BLaER1 (cell line): ENCODE measurements at regions not wholly inside any gene's neighbourhood (a gene's known extent, or its start where the extent isn't known, plus 50 kb on each side); places are given as distances from the start of the nearest gene placed in this dataset.

ENCODE experiments used
- H3K27ac ChIP-seq: shearing (Covaris generic); formaldehyde crosslinking; 2 replicates; pipeline ENCODE4 v1.8.1; 2022
- H3K27me3 ChIP-seq: shearing (Covaris generic); formaldehyde crosslinking; 2 replicates; pipeline ENCODE4 v1.8.1; 2022
- H3K36me3 ChIP-seq: shearing (Covaris generic); formaldehyde crosslinking; 2 replicates; pipeline ENCODE4 v1.8.1; 2022
- H3K4me1 ChIP-seq: shearing (Covaris generic); formaldehyde crosslinking; 2 replicates; pipeline ENCODE4 v1.8.1; 2022
- H3K4me2 ChIP-seq: shearing (Covaris generic); formaldehyde crosslinking; 2 replicates; pipeline ENCODE4 v1.8.1; 2022
- H3K4me3 ChIP-seq: shearing (Covaris generic); formaldehyde crosslinking; 2 replicates; pipeline ENCODE4 v1.8.1; 2022
- H3K9ac ChIP-seq: shearing (Covaris generic); formaldehyde crosslinking; 2 replicates; pipeline ENCODE4 v1.8.1; 2022
- H3K9me3 ChIP-seq: shearing (Covaris generic); formaldehyde crosslinking; 2 replicates; pipeline ENCODE4 v1.8.1; 2022
- H4K20me1 ChIP-seq: shearing (Covaris generic); formaldehyde crosslinking; 2 replicates; pipeline ENCODE4 v1.8.1; 2022
- Cebpa-rat ChIP-seq: shearing (Covaris generic); IDR thresholded peaks from 2 replicates; pipeline ENCODE4 v1.8.1; 2022

DNA sequence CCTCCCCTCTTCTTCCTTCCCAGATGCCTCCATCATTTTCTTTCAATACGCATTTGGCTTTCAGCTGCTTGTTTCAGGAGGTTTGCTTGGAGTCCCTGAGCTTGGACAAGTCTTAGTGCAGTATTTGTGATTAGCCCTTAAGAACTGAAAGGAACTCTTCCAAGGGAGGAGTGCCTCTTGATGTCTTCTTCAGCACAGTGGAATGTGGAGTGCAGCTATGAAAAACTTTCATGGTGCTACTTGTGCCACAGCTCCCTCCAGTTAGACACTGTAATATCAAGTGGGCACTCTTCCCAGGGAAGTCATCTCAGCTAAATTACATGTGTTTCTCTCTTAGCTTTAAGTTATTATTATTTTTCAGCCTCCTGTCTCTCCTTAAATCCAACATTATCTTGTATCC lies 173.1 kb downstream of the NECTIN3 start:
- no peak overlapping the region for H3K27ac ChIP-seq

GRCh38 chr3:111246967-111247760 lies 175.5 kb downstream of the NECTIN3 start:
- TF ChIP-seq Cebpa-rat: no peak
- Histone ChIP-seq H3K27ac (no peak overlapping the region), H3K36me3 (no peaks in the 10 kb centered on the region), H3K4me3 (no peak overlapping the region), H3K4me1 (no peaks in the 10 kb centered on the region), H3K4me2 (no peak overlapping the region), H4K20me1 (no peaks in the 10 kb centered on the region), H3K9ac (no peak overlapping the region), H3K27me3 (no peaks in the 10 kb centered on the region), H3K9me3 (peaks cover 14% of the 10 kb centered on the region)

More for the DNA sequence above, 173.1 kb downstream of the NECTIN3 start:
- no peak overlapping the region for H3K4me2 ChIP-seq
- peaks cover 22% of the 10 kb centered on the region for H3K9me3 ChIP-seq
- no peaks in the 10 kb centered on the region for H3K36me3 ChIP-seq
- no peaks in the 10 kb centered on the region for H4K20me1 ChIP-seq
- no peak for TF ChIP-seq Cebpa-rat
- no peak overlapping the region for H3K9ac ChIP-seq
- no peak overlapping the region for H3K4me3 ChIP-seq
- H3K27me3 ChIP-seq: no peaks in the 10 kb centered on the region
- H3K4me1 ChIP-seq: no peaks in the 10 kb centered on the region

DNA sequence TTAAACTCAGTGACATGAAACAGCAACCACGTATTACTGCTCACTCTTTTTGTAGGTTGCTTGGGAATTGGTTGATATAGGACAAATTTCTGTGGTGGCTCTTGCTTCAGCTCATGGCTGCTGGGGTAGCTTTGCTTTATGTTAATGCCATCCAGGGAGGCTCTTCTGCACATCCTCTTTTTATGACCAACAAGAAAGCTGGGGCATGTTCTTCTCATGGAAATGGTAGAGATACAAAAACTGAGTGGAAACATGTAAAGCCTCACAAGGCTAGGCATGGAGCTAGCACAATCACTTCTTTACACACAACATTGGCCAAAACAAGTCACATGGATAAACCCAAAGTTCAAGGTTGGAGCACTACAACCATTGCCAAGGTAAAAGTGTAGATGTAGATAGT lies 176.8 kb downstream of the NECTIN3 start:
- TF ChIP-seq Cebpa-rat: no peak
- Histone ChIP-seq H3K4me2 (no peak overlapping the region), H3K9ac (no peak overlapping the region)

GRCh38 chr3:111249421-111249820 lies 177.8 kb downstream of the NECTIN3 start:
- no peak overlapping the region for H3K27ac ChIP-seq
- H3K4me3 ChIP-seq: no peak overlapping the region
- no peaks in the 10 kb centered on the region for H3K4me1 ChIP-seq
- H3K9ac ChIP-seq: no peak overlapping the region
- H3K4me2 ChIP-seq: no peak overlapping the region
- no peaks in the 10 kb centered on the region for H4K20me1 ChIP-seq
- no peaks in the 10 kb centered on the region for H3K36me3 ChIP-seq
- TF ChIP-seq Cebpa-rat: no peak
- no peaks in the 10 kb centered on the region for H3K9me3 ChIP-seq
- H3K27me3 ChIP-seq: no peaks in the 10 kb centered on the region

More for the DNA sequence above, 176.8 kb downstream of the NECTIN3 start:
- Histone ChIP-seq H4K20me1 (no peaks in the 10 kb centered on the region), H3K27ac (no peak overlapping the region), H3K9me3 (peaks cover 2% of the 10 kb centered on the region), H3K4me1 (no peaks in the 10 kb centered on the region), H3K36me3 (no peaks in the 10 kb centered on the region), H3K4me3 (no peak overlapping the region), H3K27me3 (no peaks in the 10 kb centered on the region)

GRCh38 chr3:111252779-111253178 lies 181.2 kb downstream of the NECTIN3 start:
- Histone ChIP-seq H3K4me3 (no peak overlapping the region), H3K9me3 (no peaks in the 10 kb centered on the region), H3K9ac (no peak overlapping the region), H3K27ac (no peak overlapping the region), H3K4me1 (no peaks in the 10 kb centered on the region), H3K27me3 (no peaks in the 10 kb centered on the region), H4K20me1 (no peaks in the 10 kb centered on the region), H3K4me2 (no peak overlapping the region), H3K36me3 (no peaks in the 10 kb centered on the region)
- TF ChIP-seq Cebpa-rat: no peak

DNA sequence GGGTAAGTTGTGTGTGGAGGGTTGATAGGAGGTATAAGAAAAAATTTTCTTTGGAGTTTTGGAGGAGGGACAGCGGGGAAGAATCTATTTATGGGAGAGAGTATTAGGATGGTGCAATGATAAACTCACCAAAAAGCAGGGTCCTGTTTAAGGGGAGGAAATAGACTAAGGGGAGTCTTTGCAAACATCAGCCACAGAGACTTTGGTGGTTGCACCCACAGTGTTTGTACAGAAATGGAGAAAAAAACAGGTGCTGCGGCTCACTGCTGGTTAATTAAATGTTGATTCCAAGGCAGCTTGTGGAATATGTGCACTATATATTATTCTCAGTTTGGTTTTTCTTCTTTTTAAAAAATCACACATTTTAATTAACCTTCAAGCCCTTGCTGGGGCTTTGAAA lies 182.1 kb downstream of the NECTIN3 start:
- Histone ChIP-seq H3K9ac (no peak overlapping the region), H4K20me1 (no peaks in the 10 kb centered on the region), H3K36me3 (no peaks in the 10 kb centered on the region), H3K27me3 (no peaks in the 10 kb centered on the region), H3K27ac (no peak overlapping the region), H3K4me3 (no peak overlapping the region), H3K4me2 (no peak overlapping the region), H3K4me1 (no peaks in the 10 kb centered on the region), H3K9me3 (no peaks in the 10 kb centered on the region)
- no peak for TF ChIP-seq Cebpa-rat

GRCh38 chr3:111260878-111261277 lies 189.3 kb downstream of the NECTIN3 start:
- H4K20me1 ChIP-seq: no peaks in the 10 kb centered on the region
- H3K4me3 ChIP-seq: no peak overlapping the region
- no peak overlapping the region for H3K27ac ChIP-seq
- no peak for TF ChIP-seq Cebpa-rat
- H3K4me2 ChIP-seq: no peak overlapping the region
- H3K9ac ChIP-seq: no peak overlapping the region
- no peaks in the 10 kb centered on the region for H3K27me3 ChIP-seq
- H3K4me1 ChIP-seq: no peaks in the 10 kb centered on the region
- no peaks in the 10 kb centered on the region for H3K36me3 ChIP-seq
- no peaks in the 10 kb centered on the region for H3K9me3 ChIP-seq

DNA sequence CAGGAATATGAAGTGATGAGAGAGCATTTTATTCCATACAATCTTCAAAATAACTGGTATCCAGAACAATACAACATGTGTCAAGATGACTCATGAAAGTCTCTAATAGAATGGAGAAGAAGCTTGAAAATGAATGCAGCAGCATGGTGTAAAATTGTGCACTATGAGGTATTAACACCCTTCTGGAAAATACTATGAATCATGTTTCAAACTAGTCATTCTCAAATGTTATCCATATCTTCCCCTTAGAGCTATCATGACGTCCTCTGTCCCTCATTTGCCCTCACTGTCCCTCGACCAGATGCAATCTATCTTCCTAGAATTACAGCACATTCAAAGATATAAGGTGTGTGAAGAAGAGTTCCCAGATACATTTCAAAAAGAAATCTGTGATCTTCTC lies 198.2 kb downstream of the NECTIN3 start:
- H3K4me3 ChIP-seq: no peak overlapping the region
- no peaks in the 10 kb centered on the region for H3K27me3 ChIP-seq
- TF ChIP-seq Cebpa-rat: no peak
- no peak overlapping the region for H3K4me2 ChIP-seq
- H3K9me3 ChIP-seq: no peaks in the 10 kb centered on the region
- no peaks in the 10 kb centered on the region for H3K4me1 ChIP-seq
- H3K9ac ChIP-seq: no peak overlapping the region
- no peak overlapping the region for H3K27ac ChIP-seq
- no peaks in the 10 kb centered on the region for H3K36me3 ChIP-seq
- H4K20me1 ChIP-seq: no peaks in the 10 kb centered on the region

- Histone ChIP-seq H3K36me3 (no peaks in the 10 kb centered on the region), H3K9me3 (no peaks in the 10 kb centered on the region), H4K20me1 (no peaks in the 10 kb centered on the region), H3K9ac (no peak overlapping the region), H3K4me2 (no peak overlapping the region), H3K4me3 (no peak overlapping the region), H3K4me1 (no peaks in the 10 kb centered on the region), H3K27me3 (no peaks in the 10 kb centered on the region), H3K27ac (no peak overlapping the region)
- no peak for TF ChIP-seq Cebpa-rat
Measured at GRCh38 chr3:111277226-111277625, 205.6 kb downstream of the NECTIN3 start.

GRCh38 chr3:111278959-111279358 lies 207.3 kb downstream of the NECTIN3 start:
- H3K4me2 ChIP-seq: no peak overlapping the region
- no peak overlapping the region for H3K27ac ChIP-seq
- no peak overlapping the region for H3K4me3 ChIP-seq
- H4K20me1 ChIP-seq: no peaks in the 10 kb centered on the region
- H3K9me3 ChIP-seq: no peaks in the 10 kb centered on the region
- no peaks in the 10 kb centered on the region for H3K27me3 ChIP-seq
- no peak overlapping the region for H3K9ac ChIP-seq
- H3K4me1 ChIP-seq: peaks cover under 1% of the 10 kb centered on the region; the same call in 1 of the 2 replicates
- H3K36me3 ChIP-seq: no peaks in the 10 kb centered on the region
- no peak for TF ChIP-seq Cebpa-rat
